ENCODE measurements at regions not wholly inside any gene's neighbourhood (a gene's known extent, or its start where the extent isn't known, plus 50 kb on each side); places are given as distances from the start of the nearest gene placed in this dataset.
"Not testable (repeated sequence)": the region's sequence is repeated elsewhere in the genome, so short reads cannot be mapped to it uniquely, and the experiment has no call there.

GRCh38 chr5:6291961-6292360 lies 86.4 kb downstream of the MED10 start:
- ChIA-PET POLR2A (no interaction called here), CTCF (interaction anchor here (0.9 kb wide), 1 partner anchor 299 kb away, joined by 3 read pairs; no protein-coding TSS in a partner anchor)
- TF ChIP-seq, protein P1, sequence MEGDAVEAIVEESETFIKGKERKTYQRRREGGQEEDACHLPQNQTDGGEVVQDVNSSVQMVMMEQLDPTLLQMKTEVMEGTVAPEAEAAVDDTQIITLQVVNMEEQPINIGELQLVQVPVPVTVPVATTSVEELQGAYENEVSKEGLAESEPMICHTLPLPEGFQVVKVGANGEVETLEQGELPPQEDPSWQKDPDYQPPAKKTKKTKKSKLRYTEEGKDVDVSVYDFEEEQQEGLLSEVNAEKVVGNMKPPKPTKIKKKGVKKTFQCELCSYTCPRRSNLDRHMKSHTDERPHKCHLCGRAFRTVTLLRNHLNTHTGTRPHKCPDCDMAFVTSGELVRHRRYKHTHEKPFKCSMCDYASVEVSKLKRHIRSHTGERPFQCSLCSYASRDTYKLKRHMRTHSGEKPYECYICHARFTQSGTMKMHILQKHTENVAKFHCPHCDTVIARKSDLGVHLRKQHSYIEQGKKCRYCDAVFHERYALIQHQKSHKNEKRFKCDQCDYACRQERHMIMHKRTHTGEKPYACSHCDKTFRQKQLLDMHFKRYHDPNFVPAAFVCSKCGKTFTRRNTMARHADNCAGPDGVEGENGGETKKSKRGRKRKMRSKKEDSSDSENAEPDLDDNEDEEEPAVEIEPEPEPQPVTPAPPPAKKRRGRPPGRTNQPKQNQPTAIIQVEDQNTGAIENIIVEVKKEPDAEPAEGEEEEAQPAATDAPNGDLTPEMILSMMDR (IDR thresholded peaks at IDR 0.05; ENCODE audit: insufficient read depth, low read length, missing control alignments): no peak
- no peak for DNase-seq (ENCODE audit: low read depth, low spot score)
- no peak overlapping the region for H3K4me3 ChIP-seq (ENCODE audit: low read depth, low read length)

- H3K4me3 ChIP-seq (ENCODE audit: low read depth, low read length): no peak overlapping the region
- TF ChIP-seq, protein P1 (IDR thresholded peaks at IDR 0.05; ENCODE audit: insufficient read depth, low read length, missing control alignments): no peak
- POLR2A ChIA-PET: no interaction called here
- CTCF ChIA-PET: interaction anchor here (1.0 kb wide), 1 partner anchor 288 kb away, joined by 7 read pairs; no protein-coding TSS in a partner anchor
- no peak for DNase-seq (ENCODE audit: low read depth, low spot score)
Measured at GRCh38 chr5:6289239-6289638, 89.1 kb downstream of the MED10 start.

DNA sequence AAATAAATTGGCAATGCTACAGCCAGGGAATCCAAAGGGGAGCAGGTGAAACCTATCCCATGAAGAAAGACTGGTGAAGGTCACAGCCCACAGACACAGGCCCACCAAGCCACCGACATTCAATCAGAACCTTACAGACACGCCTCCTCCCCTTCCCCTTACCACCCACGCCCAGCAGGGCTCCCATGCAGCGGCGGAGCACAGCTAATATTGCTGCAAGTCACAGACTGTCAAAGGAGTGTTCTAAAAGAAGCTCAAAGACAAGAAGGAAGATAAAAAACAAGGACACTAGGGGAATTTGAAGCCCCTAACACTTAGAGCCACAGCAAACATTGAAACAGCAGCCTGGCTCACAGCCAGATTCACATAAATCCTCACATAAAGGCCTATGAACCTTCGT lies 91.2 kb downstream of the MED10 start:
- TF ChIP-seq, protein P1 (IDR thresholded peaks at IDR 0.05; ENCODE audit: insufficient read depth, low read length, missing control alignments): no peak
- POLR2A ChIA-PET: no interaction called here
- CTCF ChIA-PET: no interaction called here
- no peak overlapping the region for H3K4me3 ChIP-seq (ENCODE audit: low read depth, low read length)
- DNase-seq (ENCODE audit: low read depth, low spot score): no peak

GRCh38 chr5:6286404-6286803 lies 91.9 kb downstream of the MED10 start:
- ChIA-PET POLR2A (no interaction called here), CTCF (no interaction called here)
- no peak overlapping the region for H3K4me3 ChIP-seq (ENCODE audit: low read depth, low read length)
- DNase-seq (ENCODE audit: low read depth, low spot score): no peak
- TF ChIP-seq, protein P1 (IDR thresholded peaks at IDR 0.05; ENCODE audit: insufficient read depth, low read length, missing control alignments): no peak

DNA sequence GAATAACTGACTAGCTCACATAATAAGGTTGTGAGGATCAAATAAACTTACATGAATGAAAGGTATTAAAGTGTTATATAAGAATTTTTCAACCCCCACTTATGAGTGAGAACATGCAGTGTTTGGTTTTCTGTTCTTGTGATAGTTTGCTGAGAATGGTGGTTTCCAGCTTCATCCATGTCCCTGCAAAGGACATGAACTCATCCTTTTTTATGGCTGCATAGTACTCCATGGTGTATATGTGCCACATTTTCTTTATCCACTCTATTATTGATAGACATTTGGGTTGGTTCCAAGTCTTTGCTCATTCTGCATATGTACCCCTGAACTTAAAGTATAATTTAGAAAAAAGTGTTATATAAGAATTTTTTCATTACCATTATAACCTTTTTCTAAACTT lies 93.9 kb downstream of the MED10 start:
- CTCF ChIA-PET; DNase-seq (ENCODE audit: low read depth, low spot score); POLR2A ChIA-PET; H3K4me3 ChIP-seq (ENCODE audit: low read depth, low read length): not testable (repeated sequence)

GRCh38 chr5:6282352-6282751 lies 96.0 kb downstream of the MED10 start:
- CTCF ChIA-PET: no interaction called here

GRCh38 chr5:6281818-6282217 lies 96.5 kb downstream of the MED10 start:
- ChIA-PET POLR2A (no interaction called here), CTCF (no interaction called here)
- TF ChIP-seq, protein P1 (IDR thresholded peaks at IDR 0.05; ENCODE audit: insufficient read depth, low read length, missing control alignments): no peak
- H3K4me3 ChIP-seq (ENCODE audit: low read depth, low read length): no peak overlapping the region
- DNase-seq (ENCODE audit: low read depth, low spot score): no peak

More at GRCh38 chr5:6282352-6282751, 96.0 kb downstream of the MED10 start:
- POLR2A ChIA-PET: no interaction called here
- TF ChIP-seq, protein P1 (IDR thresholded peaks at IDR 0.05; ENCODE audit: insufficient read depth, low read length, missing control alignments): no peak
- no peak for DNase-seq (ENCODE audit: low read depth, low spot score)
- no peak overlapping the region for H3K4me3 ChIP-seq (ENCODE audit: low read depth, low read length)

All from AG04449 (cell line).